ENCODE measurements at regions not wholly inside any gene's neighbourhood (a gene's known extent, or its start where the extent isn't known, plus 50 kb on each side); places are given as distances from the start of the nearest gene placed in this dataset.

- no peak for DNase-seq (ENCODE audit: extremely low spot score)
- CTCF ChIA-PET, result no interaction called here
- POLR2A ChIA-PET, result no interaction called here
- TF ChIP-seq, protein P1, sequence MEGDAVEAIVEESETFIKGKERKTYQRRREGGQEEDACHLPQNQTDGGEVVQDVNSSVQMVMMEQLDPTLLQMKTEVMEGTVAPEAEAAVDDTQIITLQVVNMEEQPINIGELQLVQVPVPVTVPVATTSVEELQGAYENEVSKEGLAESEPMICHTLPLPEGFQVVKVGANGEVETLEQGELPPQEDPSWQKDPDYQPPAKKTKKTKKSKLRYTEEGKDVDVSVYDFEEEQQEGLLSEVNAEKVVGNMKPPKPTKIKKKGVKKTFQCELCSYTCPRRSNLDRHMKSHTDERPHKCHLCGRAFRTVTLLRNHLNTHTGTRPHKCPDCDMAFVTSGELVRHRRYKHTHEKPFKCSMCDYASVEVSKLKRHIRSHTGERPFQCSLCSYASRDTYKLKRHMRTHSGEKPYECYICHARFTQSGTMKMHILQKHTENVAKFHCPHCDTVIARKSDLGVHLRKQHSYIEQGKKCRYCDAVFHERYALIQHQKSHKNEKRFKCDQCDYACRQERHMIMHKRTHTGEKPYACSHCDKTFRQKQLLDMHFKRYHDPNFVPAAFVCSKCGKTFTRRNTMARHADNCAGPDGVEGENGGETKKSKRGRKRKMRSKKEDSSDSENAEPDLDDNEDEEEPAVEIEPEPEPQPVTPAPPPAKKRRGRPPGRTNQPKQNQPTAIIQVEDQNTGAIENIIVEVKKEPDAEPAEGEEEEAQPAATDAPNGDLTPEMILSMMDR (IDR thresholded peaks at IDR 0.05; ENCODE audit: control extremely low read depth, extremely low read depth, low read depth, missing control alignments), result no peak
Observed at GRCh38 chr20:61173961-61174725, 77.9 kb upstream of the CDH4 start.

- TF ChIP-seq, protein P1 (IDR thresholded peaks at IDR 0.05; ENCODE audit: control extremely low read depth, extremely low read depth, low read depth, missing control alignments), result no peak
- ChIA-PET POLR2A (no interaction called here), CTCF (no interaction called here)
- DNase-seq (ENCODE audit: extremely low spot score), result no peak
Observed at GRCh38 chr20:61176874-61177273, 75.2 kb upstream of the CDH4 start.

DNA sequence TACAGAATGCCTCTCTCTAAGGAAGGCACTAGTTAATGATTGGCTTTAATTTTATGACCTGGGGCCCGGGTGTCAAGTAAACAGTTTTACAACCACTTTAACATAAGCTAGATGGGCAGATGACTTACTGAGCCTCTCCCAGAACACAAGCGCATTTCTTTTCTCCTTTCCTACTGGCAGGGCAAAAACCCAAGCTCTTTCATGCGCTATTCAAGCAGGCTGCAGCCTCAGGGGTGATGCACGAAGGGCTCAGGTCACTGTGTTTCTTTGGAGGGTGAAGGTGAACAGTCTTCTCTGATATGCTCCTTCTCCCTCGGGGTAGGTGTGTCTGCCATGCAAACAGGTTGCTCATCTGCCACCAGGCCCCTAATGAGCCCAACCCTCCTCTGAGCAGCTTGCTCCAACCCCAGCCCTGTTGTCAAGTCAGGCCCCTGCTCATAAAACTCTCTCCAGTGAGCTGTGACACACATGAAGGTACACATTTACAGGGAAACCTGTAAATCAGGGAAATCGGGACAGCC lies 73.5 kb upstream of the CDH4 start:
- no peak for DNase-seq (ENCODE audit: extremely low spot score)
- POLR2A ChIA-PET, result no interaction called here
- TF ChIP-seq, protein P1 (IDR thresholded peaks at IDR 0.05; ENCODE audit: control extremely low read depth, extremely low read depth, low read depth, missing control alignments), result no peak
- CTCF ChIA-PET, result interaction anchor here (1.4 kb wide), 2 partner anchors 10 kb away, joined by 4 read pairs; no protein-coding TSS in a partner anchor

GRCh38 chr20:61184194-61184593 lies 67.9 kb upstream of the CDH4 start:
- ChIA-PET CTCF (no interaction called here), POLR2A (no interaction called here)
- TF ChIP-seq, protein P1 (IDR thresholded peaks at IDR 0.05; ENCODE audit: control extremely low read depth, extremely low read depth, low read depth, missing control alignments), result no peak
- no peak for DNase-seq (ENCODE audit: extremely low spot score)

DNA sequence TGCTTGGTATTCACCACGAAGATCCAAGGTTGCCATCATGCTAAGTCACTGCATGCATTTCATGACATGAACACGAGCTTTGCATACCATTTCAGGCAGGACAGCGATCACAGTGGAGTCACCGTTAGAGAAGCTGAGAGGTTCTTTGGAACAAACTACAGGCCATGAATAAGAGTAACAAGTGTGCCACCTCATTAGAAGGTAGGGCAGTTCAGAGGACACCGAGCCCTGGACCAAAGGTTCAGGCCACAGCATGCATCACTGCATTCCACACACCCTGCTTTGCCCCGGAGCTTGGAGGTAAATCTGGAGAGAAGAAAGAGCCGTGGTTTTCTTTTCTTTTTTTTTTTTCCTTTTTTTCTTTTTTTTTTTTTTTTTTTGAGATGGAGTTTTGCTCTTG lies 66.9 kb upstream of the CDH4 start:
- ChIA-PET POLR2A (no interaction called here), CTCF (no interaction called here)
- TF ChIP-seq, protein P1 (IDR thresholded peaks at IDR 0.05; ENCODE audit: control extremely low read depth, extremely low read depth, low read depth, missing control alignments), result no peak
- no peak for DNase-seq (ENCODE audit: extremely low spot score)

- TF ChIP-seq, protein P1 (IDR thresholded peaks at IDR 0.05; ENCODE audit: control extremely low read depth, extremely low read depth, low read depth, missing control alignments), result no peak
- POLR2A ChIA-PET, result no interaction called here
- CTCF ChIA-PET, result no interaction called here
- no peak for DNase-seq (ENCODE audit: extremely low spot score)
Observed at GRCh38 chr20:61185841-61186601, 66.0 kb upstream of the CDH4 start.
